HL-60 (cell line): ENCODE measurements at regions not wholly inside any gene's neighbourhood (a gene's known extent, or its start where the extent isn't known, plus 50 kb on each side); places are given as distances from the start of the nearest gene placed in this dataset.

Experiments used
- DNase-seq, 2 experiments: peaks; one replicate each; pipeline ENCODE4 v3.0.0-alpha.2; 2010 to 2020; ENCODE audit warnings: low read depth in 1 of 2, low spot score in 1 of 2
- H3K27ac ChIP-seq: fragments of 250-450 bp; sonication (Bioruptor Pico); replicated peaks from 2 replicates; pipeline ENCODE4 v1.5.1; 2020; ENCODE audit warnings: mild to moderate bottlenecking, moderate library complexity
- H3K27me3 ChIP-seq: fragments of 250-450 bp; sonication (Bioruptor Pico); 2 replicates; pipeline ENCODE4 v1.5.1; 2021; ENCODE audit warnings: mild to moderate bottlenecking, moderate library complexity; ENCODE audit not compliant: insufficient read depth, poor library complexity, severe bottlenecking
- H3K4me3 ChIP-seq: replicated peaks from 2 replicates; pipeline ENCODE4 v1.5.1; 2011; ENCODE audit warnings: mild to moderate bottlenecking, control low read depth, low read length; ENCODE audit not compliant: insufficient read depth
- GABPA ChIP-seq: IDR thresholded peaks from 2 replicates; pipeline ENCODE4 v1.6.1; 2012; ENCODE audit warnings: low read depth
- POLR2AphosphoS5 ChIP-seq: IDR thresholded peaks from 2 replicates; pipeline ENCODE4 v1.6.1; 2012; ENCODE audit warnings: low read depth
- REST ChIP-seq: IDR thresholded peaks from 2 replicates; pipeline ENCODE4 v1.6.1; 2012; ENCODE audit warnings: low read depth; ENCODE audit not compliant: insufficient replicate concordance
- SPI1 ChIP-seq: IDR thresholded peaks from 2 replicates; pipeline ENCODE4 v1.6.1; 2012; ENCODE audit warnings: low read depth, mild to moderate bottlenecking, borderline replicate concordance
- TF ChIP-seq, protein P1 (sequence below): IDR thresholded peaks from one replicate; pipeline ENCODE4 v1.5.1; 2011; ENCODE audit warnings: low read length, control low read depth, inconsistent platforms; ENCODE audit not compliant: insufficient read depth

DNA sequence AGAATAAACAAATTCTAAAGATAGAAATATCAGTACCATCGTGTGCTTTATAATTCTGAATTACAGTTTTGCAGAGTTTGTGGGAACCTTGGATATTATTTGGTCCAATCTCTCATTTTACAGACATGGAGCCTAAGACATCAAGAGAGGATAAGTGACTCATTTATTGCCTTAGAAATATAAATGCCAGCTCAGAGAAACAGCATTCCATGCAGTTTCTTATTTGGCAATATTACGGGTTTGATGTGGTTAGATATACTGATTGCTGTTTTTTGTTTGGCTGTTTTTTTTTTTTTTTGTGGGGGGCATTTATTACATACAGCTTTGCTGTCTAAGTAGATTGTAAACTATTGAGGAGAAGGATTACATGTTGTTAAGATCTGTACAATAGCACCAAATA is 1241.1 kb upstream of the LRRTM1 start:
- DNase-seq = no peak
- Histone ChIP-seq H3K27me3 (no peaks in the 10 kb centered on the region), H3K4me3 (no peak overlapping the region), H3K27ac (no peak overlapping the region)
- TF ChIP-seq GABPA = no peak
- TF ChIP-seq, protein P1, sequence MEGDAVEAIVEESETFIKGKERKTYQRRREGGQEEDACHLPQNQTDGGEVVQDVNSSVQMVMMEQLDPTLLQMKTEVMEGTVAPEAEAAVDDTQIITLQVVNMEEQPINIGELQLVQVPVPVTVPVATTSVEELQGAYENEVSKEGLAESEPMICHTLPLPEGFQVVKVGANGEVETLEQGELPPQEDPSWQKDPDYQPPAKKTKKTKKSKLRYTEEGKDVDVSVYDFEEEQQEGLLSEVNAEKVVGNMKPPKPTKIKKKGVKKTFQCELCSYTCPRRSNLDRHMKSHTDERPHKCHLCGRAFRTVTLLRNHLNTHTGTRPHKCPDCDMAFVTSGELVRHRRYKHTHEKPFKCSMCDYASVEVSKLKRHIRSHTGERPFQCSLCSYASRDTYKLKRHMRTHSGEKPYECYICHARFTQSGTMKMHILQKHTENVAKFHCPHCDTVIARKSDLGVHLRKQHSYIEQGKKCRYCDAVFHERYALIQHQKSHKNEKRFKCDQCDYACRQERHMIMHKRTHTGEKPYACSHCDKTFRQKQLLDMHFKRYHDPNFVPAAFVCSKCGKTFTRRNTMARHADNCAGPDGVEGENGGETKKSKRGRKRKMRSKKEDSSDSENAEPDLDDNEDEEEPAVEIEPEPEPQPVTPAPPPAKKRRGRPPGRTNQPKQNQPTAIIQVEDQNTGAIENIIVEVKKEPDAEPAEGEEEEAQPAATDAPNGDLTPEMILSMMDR = no peak
- TF ChIP-seq POLR2AphosphoS5 = no peak
- TF ChIP-seq REST = no peak
- no peak for TF ChIP-seq SPI1

DNA sequence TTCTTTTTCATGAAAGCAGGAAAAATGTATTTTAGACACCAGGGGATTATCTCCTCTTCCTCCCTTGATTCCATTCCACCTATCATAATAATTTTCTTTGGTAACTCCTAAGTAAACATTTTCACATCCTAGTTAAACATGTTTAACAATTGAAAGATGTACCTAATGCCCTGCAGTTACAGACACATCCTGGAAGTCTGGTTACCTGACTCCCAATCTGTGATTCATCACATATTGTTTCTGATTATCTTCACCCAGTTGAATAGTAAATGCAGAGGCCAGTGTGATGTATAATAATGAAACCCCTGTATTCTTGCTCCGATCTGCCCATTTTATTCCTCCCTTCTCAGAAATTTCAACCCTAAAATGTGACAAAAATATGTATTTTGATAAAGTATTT is 1237.6 kb upstream of the LRRTM1 start:
- H3K27ac ChIP-seq = no peak overlapping the region
- H3K4me3 ChIP-seq = no peak overlapping the region
- TF ChIP-seq GABPA (no peak), REST (no peak), POLR2AphosphoS5 (no peak), SPI1 (no peak)
- TF ChIP-seq, protein P1 = no peak
- DNase-seq = no peak
- H3K27me3 ChIP-seq = no peaks in the 10 kb centered on the region

DNA sequence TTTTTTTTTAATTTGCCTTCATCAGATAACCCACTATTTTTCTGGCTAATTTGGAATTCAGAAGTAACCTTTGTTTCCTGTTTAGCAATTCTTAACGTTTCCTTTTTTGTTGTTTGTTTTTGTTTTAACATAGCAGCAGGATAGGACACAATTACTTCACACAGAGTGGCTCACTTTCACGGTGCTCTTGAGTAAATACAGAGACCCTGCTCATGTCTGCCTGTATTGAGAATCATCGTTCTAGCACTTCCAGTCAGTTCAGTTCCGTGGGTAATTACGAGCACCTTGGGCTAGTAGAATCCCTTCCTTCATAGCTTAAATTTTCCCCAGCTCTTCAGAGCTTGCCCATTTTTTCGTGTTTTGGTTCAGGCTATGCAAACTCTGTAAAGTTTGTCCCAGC is 1225.4 kb upstream of the LRRTM1 start:
- Histone ChIP-seq H3K27ac (no peak overlapping the region), H3K4me3 (no peak overlapping the region), H3K27me3 (no peaks in the 10 kb centered on the region)
- TF ChIP-seq POLR2AphosphoS5 = no peak
- TF ChIP-seq, protein P1 = no peak
- TF ChIP-seq GABPA = no peak
- no peak for TF ChIP-seq SPI1
- TF ChIP-seq REST = no peak
- no peak for DNase-seq
